ENCODE measurements at regions not wholly inside any gene's neighbourhood (a gene's known extent, or its start where the extent isn't known, plus 50 kb on each side); places are given as distances from the start of the nearest gene placed in this dataset.

GRCh38 chr13:104196611-104197010 lies 1130.4 kb upstream of the SLC10A2 start:
- TF ChIP-seq TAF1 (IDR thresholded peaks at IDR 0.05; ENCODE audit: low read depth, low read length) (no peak), PAX5 (IDR thresholded peaks at IDR 0.05; ENCODE audit: insufficient read depth, low read length, severe bottlenecking) (no peak)

Data from GM12891 (cell line).